Panc1 (cell line): ENCODE measurements at regions not wholly inside any gene's neighbourhood (a gene's known extent, or its start where the extent isn't known, plus 50 kb on each side); places are given as distances from the start of the nearest gene placed in this dataset.

Experiments
- ATAC-seq: fragments of 200-7000 bp; cut with Tn5 transposase; 2 replicates; pipeline ENCODE4 v1.9.1; 2020; ENCODE audit warnings: mild to moderate bottlenecking, moderate library complexity
- BruUV-seq: library from RNA; stranded (reverse); fragments of 400-500 nt; replicated peaks from 2 replicates; lab custom pipeline; 2021; lab: Mats Ljungman, UMichigan
- CTCF ChIA-PET: fragments of 300-600 bp; sonication (Branson Sonifier 250); formaldehyde crosslinking; loops from one replicate; lab custom pipeline; 2022; ENCODE audit warnings: antibody characterized with exemption; lab: Charles Lee
- POLR2A ChIA-PET: fragments of 300-600 bp; sonication (Branson Sonifier 250); formaldehyde crosslinking; loops from one replicate; lab custom pipeline; 2022; ENCODE audit warnings: antibody characterized with exemption; lab: Charles Lee
- DNase-seq: peaks from one replicate; pipeline ENCODE4 v3.0.0-alpha.2; 2010; ENCODE audit warnings: low read depth, low spot score
- H3K27ac ChIP-seq: 2 replicates; pipeline ENCODE4 v1.5.1; 2011; ENCODE audit warnings: mild to moderate bottlenecking, low read length, inconsistent platforms
- H3K27me3 ChIP-seq: fragments of 200-500 bp; sonication (Bioruptor generic); 2 replicates; pipeline ENCODE4 v1.6.0; 2014; ENCODE audit warnings: low read length, inconsistent platforms; ENCODE audit not compliant: control insufficient read depth, insufficient read depth
- H3K36me3 ChIP-seq: fragments of 200-500 bp; sonication (Bioruptor generic); 2 replicates; pipeline ENCODE4 v1.5.1; 2014; ENCODE audit warnings: inconsistent platforms, mild to moderate bottlenecking, low read length, moderate library complexity; ENCODE audit not compliant: control insufficient read depth, insufficient read depth
- H3K4me1 ChIP-seq: 2 replicates; pipeline ENCODE4 v1.5.1; 2011; ENCODE audit warnings: inconsistent platforms, mild to moderate bottlenecking, low read length, moderate library complexity; ENCODE audit not compliant: control insufficient read depth, insufficient read depth
- H3K4me3 ChIP-seq, 2 experiments: 2 replicates each; pipeline ENCODE4 v1.5.1; 2011 to 2012; ENCODE audit warnings: low read depth in 2 of 2, low read length in 2 of 2, mild to moderate bottlenecking in 2 of 2, inconsistent platforms in 1 of 2, moderate library complexity in 1 of 2
- H3K9me3 ChIP-seq: fragments of 200-500 bp; sonication (Bioruptor generic); 2 replicates; pipeline ENCODE4 v1.5.1; 2014; ENCODE audit warnings: low read depth, mild to moderate bottlenecking, inconsistent platforms, low read length, moderate library complexity; ENCODE audit not compliant: control insufficient read depth, insufficient read depth
- POLR2AphosphoS5 ChIP-seq: IDR thresholded peaks from 2 replicates; pipeline ENCODE4 v1.6.1; 2012; ENCODE audit warnings: mild to moderate bottlenecking, low read depth, low read length, moderate library complexity
- SIN3A ChIP-seq: IDR thresholded peaks from 2 replicates; pipeline ENCODE4 v1.6.1; 2012; ENCODE audit warnings: low read depth, mild to moderate bottlenecking, low read length, moderate library complexity, borderline replicate concordance; ENCODE audit not compliant: insufficient read depth
- TCF7L2 ChIP-seq: IDR thresholded peaks from 2 replicates; pipeline ENCODE4 v1.6.1; 2011; ENCODE audit warnings: mild to moderate bottlenecking, low read depth, low read length, inconsistent platforms
- in situ Hi-C: cut with HindIII; loops from 2 replicates; pipeline ENCODE4 v1.10.0; 2016; ENCODE audit warnings: low sequenced_read_pairs, low pct_unique_long_range_greater_than_20kb
- intact Hi-C: fragments of 100-400 bp; cut with micrococcal nuclease; formaldehyde crosslinking; loops from one replicate; pipeline ENCODE4 v1.10.0; 2022; ENCODE audit not compliant: unreplicated experiment
- TF ChIP-seq, protein P1 (sequence below), 2 experiments: IDR thresholded peaks; 2 replicates each; pipeline ENCODE4 v1.6.1; 2011 to 2012; ENCODE audit warnings: low read depth in 2 of 2, control low read depth in 1 of 2, low read length in 1 of 2, mild to moderate bottlenecking in 1 of 2, moderate library complexity in 1 of 2; ENCODE audit not compliant: insufficient read depth in 1 of 2
- TF ChIP-seq, protein P2 (sequence below): fragments of 450-650 bp; IDR thresholded peaks from 2 replicates; pipeline ENCODE4 v1.5.1; 2017; ENCODE audit warnings: mild to moderate bottlenecking

DNA sequence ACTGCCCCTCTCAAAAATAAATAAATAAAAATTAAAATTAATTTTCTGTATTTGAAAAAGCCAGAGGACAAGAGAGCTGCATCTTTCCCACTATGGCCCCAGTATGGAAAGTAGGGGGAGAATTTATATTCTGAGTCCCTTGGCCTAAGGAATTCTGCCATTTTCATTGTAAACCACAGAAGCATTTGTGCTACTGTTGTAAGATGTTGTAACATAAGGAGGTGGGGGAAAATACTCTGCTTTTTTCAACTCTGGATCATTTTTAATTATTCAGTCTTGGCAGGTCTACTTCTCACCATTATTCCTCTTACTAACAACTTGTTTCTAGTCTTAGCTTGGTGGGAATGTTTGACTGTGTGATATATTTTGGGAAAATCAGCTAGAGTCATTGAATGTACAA lies 52.3 kb upstream of the APC start:
- no peak overlapping the region for H3K27ac ChIP-seq
- ChIA-PET CTCF (no interaction called here), POLR2A (interaction anchor here (0.6 kb wide), 1 partner anchor 97 kb away, joined by 3 read pairs; no protein-coding TSS in a partner anchor)
- H3K9me3 ChIP-seq = no peaks in the 10 kb centered on the region
- no peak overlapping the region for H3K4me3 ChIP-seq
- peaks cover 11% of the 10 kb centered on the region for H3K27me3 ChIP-seq
- DNase-seq = no peak
- no peaks in the 10 kb centered on the region for H3K36me3 ChIP-seq
- no TSS peak for BruUV-seq
- intact Hi-C loops = no loop called here
- ATAC-seq = no peak
- in situ Hi-C loops = no loop called here
- no peaks in the 10 kb centered on the region for H3K4me1 ChIP-seq
- TF ChIP-seq, protein P1, sequence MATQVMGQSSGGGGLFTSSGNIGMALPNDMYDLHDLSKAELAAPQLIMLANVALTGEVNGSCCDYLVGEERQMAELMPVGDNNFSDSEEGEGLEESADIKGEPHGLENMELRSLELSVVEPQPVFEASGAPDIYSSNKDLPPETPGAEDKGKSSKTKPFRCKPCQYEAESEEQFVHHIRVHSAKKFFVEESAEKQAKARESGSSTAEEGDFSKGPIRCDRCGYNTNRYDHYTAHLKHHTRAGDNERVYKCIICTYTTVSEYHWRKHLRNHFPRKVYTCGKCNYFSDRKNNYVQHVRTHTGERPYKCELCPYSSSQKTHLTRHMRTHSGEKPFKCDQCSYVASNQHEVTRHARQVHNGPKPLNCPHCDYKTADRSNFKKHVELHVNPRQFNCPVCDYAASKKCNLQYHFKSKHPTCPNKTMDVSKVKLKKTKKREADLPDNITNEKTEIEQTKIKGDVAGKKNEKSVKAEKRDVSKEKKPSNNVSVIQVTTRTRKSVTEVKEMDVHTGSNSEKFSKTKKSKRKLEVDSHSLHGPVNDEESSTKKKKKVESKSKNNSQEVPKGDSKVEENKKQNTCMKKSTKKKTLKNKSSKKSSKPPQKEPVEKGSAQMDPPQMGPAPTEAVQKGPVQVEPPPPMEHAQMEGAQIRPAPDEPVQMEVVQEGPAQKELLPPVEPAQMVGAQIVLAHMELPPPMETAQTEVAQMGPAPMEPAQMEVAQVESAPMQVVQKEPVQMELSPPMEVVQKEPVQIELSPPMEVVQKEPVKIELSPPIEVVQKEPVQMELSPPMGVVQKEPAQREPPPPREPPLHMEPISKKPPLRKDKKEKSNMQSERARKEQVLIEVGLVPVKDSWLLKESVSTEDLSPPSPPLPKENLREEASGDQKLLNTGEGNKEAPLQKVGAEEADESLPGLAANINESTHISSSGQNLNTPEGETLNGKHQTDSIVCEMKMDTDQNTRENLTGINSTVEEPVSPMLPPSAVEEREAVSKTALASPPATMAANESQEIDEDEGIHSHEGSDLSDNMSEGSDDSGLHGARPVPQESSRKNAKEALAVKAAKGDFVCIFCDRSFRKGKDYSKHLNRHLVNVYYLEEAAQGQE (IDR thresholded peaks at IDR 0.05; ENCODE audit: insufficient read depth in 1 of 2, low read depth in 2 of 2, low read length in 1 of 2) = no peak
- TF ChIP-seq, protein P2, sequence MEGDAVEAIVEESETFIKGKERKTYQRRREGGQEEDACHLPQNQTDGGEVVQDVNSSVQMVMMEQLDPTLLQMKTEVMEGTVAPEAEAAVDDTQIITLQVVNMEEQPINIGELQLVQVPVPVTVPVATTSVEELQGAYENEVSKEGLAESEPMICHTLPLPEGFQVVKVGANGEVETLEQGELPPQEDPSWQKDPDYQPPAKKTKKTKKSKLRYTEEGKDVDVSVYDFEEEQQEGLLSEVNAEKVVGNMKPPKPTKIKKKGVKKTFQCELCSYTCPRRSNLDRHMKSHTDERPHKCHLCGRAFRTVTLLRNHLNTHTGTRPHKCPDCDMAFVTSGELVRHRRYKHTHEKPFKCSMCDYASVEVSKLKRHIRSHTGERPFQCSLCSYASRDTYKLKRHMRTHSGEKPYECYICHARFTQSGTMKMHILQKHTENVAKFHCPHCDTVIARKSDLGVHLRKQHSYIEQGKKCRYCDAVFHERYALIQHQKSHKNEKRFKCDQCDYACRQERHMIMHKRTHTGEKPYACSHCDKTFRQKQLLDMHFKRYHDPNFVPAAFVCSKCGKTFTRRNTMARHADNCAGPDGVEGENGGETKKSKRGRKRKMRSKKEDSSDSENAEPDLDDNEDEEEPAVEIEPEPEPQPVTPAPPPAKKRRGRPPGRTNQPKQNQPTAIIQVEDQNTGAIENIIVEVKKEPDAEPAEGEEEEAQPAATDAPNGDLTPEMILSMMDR = no peak
- TF ChIP-seq TCF7L2 (no peak), POLR2AphosphoS5 (no peak), SIN3A (no peak)

DNA sequence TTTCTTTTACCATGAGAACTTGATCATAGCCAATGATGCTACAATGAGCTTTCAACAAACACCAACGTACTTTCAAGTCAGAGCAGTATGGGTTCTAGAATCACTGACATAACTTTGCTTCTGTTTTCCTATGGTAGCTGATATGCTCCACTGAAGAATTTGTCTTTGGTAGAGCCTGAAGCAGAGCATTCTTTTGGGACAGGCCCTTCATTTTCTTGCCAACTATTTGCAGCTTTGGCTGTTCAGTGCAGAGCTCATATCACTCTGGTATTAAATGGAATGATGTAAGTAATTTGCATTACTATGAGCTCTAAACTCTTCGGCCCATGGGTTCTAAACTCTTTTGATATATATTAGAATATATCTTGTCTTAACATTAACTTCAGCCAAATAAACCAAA lies 51.8 kb upstream of the APC start:
- H3K27me3 ChIP-seq = peaks cover 11% of the 10 kb centered on the region
- in situ Hi-C loops = no loop called here
- DNase-seq (no peak), ATAC-seq (no peak)
- ChIA-PET POLR2A (no interaction called here), CTCF (no interaction called here)
- intact Hi-C loops = no loop called here
- H3K4me1 ChIP-seq = no peaks in the 10 kb centered on the region
- H3K4me3 ChIP-seq = no peak overlapping the region
- BruUV-seq = no TSS peak
- TF ChIP-seq TCF7L2 (no peak), SIN3A (no peak), POLR2AphosphoS5 (no peak)
- TF ChIP-seq, protein P1 (IDR thresholded peaks at IDR 0.05; ENCODE audit: insufficient read depth in 1 of 2, low read depth in 2 of 2, low read length in 1 of 2) = no peak
- TF ChIP-seq, protein P2 = no peak
- no peak overlapping the region for H3K27ac ChIP-seq
- H3K36me3 ChIP-seq = no peaks in the 10 kb centered on the region
- H3K9me3 ChIP-seq = no peaks in the 10 kb centered on the region
